ENCODE measurements at regions not wholly inside any gene's neighbourhood (a gene's known extent, or its start where the extent isn't known, plus 50 kb on each side); places are given as distances from the start of the nearest gene placed in this dataset.
"Not testable (repeated sequence)": the region's sequence is repeated elsewhere in the genome, so short reads cannot be mapped to it uniquely, and the experiment has no call there.

GRCh38 chr5:60477849-60478248 lies 222.1 kb downstream of the DEPDC1B start:
- Mint-ChIP-seq H3K9me3 (ENCODE audit: unreplicated experiment) (no peaks in the 10 kb centered on the region), H3K36me3 (ENCODE audit: low read depth, unreplicated experiment) (no peaks in the 10 kb centered on the region)
- no peak for FAIRE-seq

GRCh38 chr5:60473654-60474053 lies 226.3 kb downstream of the DEPDC1B start:
- H3K27ac Mint-ChIP-seq (ENCODE audit: unreplicated experiment): no peak overlapping the region
- no peaks in the 10 kb centered on the region for H3K4me1 ChIP-seq (ENCODE audit: insufficient read depth, low read length)

More at GRCh38 chr5:60477849-60478248, 222.1 kb downstream of the DEPDC1B start:
- no peaks in the 10 kb centered on the region for H3K27me3 ChIP-seq (ENCODE audit: insufficient read depth, low read length)
- Mint-ChIP-seq H3K27ac (ENCODE audit: unreplicated experiment) (no peak overlapping the region), H3K27me3 (ENCODE audit: low read depth, unreplicated experiment) (no peaks in the 10 kb centered on the region), H3K4me1 (ENCODE audit: low read depth, unreplicated experiment) (peaks cover 2% of the 10 kb centered on the region), H3K4me3 (ENCODE audit: unreplicated experiment) (no peak overlapping the region)
- no peak overlapping the region for H2AFZ ChIP-seq (ENCODE audit: low read depth, low read length)
- no peak overlapping the region for H3K4me2 ChIP-seq (ENCODE audit: low read length)
- no peak overlapping the region for H3K27ac ChIP-seq (ENCODE audit: low read depth, low read length)
- H3K4me3 ChIP-seq (ENCODE audit: insufficient read depth, low read depth, low read length): no peak overlapping the region
- H3K36me3 ChIP-seq (ENCODE audit: insufficient read depth, low read length): no peaks in the 10 kb centered on the region
- no peak overlapping the region for H3K9ac ChIP-seq (ENCODE audit: low read length)
- TF ChIP-seq EZH2 (IDR thresholded peaks at IDR 0.05; ENCODE audit: insufficient read depth, low read length): no peak
- TF ChIP-seq CTCF (IDR thresholded peaks at IDR 0.05; ENCODE audit: insufficient read depth, low read depth, low read length): no peak
- DNase-seq (ENCODE audit: low read depth): no peak
- H3K4me1 ChIP-seq (ENCODE audit: insufficient read depth, low read length): no peaks in the 10 kb centered on the region
- H3K9me3 ChIP-seq (ENCODE audit: insufficient read depth, low read depth, low read length): no peaks in the 10 kb centered on the region
- H3K79me2 ChIP-seq (ENCODE audit: insufficient read depth, low read length): no peaks in the 10 kb centered on the region
- H4K20me1 ChIP-seq (ENCODE audit: insufficient read depth, low read length): no peaks in the 10 kb centered on the region

DNA sequence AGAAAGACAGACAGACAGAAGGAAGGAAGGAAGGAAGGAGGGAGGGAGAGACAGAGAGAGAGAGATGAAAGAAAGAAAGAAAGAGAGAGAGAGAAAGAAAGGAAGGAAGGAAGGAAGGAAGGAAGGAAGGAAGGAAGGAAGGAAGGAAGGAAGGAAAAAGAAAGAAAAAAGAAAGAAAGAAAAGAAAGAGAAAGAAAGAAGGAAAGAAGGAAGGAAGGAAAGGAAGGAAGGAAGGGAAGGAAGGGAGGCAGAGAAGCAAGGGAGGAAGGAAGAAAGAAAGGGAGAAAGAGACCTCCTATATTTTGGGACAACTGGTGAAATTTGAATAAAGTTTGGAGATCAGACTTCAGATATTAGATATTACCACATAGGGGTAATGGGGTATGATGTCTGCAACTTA lies 226.9 kb downstream of the DEPDC1B start:
- H3K36me3 Mint-ChIP-seq (ENCODE audit: low read depth, unreplicated experiment); H3K4me3 ChIP-seq (ENCODE audit: insufficient read depth, low read depth, low read length); H3K9me3 ChIP-seq (ENCODE audit: insufficient read depth, low read depth, low read length): not testable (repeated sequence)

More at GRCh38 chr5:60473654-60474053, 226.3 kb downstream of the DEPDC1B start:
- Mint-ChIP-seq H3K9me3 (ENCODE audit: unreplicated experiment) (peaks cover 3% of the 10 kb centered on the region), H3K27me3 (ENCODE audit: low read depth, unreplicated experiment) (no peaks in the 10 kb centered on the region), H3K4me3 (ENCODE audit: unreplicated experiment) (no peak overlapping the region), H3K4me1 (ENCODE audit: low read depth, unreplicated experiment) (no peaks in the 10 kb centered on the region), H3K36me3 (ENCODE audit: low read depth, unreplicated experiment) (no peaks in the 10 kb centered on the region)
- H2AFZ ChIP-seq (ENCODE audit: low read depth, low read length): no peak overlapping the region
- H3K79me2 ChIP-seq (ENCODE audit: insufficient read depth, low read length): no peaks in the 10 kb centered on the region
- no peaks in the 10 kb centered on the region for H3K36me3 ChIP-seq (ENCODE audit: insufficient read depth, low read length)
- no peak for FAIRE-seq
- no peaks in the 10 kb centered on the region for H3K27me3 ChIP-seq (ENCODE audit: insufficient read depth, low read length)
- H3K9me3 ChIP-seq (ENCODE audit: insufficient read depth, low read depth, low read length): no peaks in the 10 kb centered on the region
- no peak overlapping the region for H3K9ac ChIP-seq (ENCODE audit: low read length)
- H3K27ac ChIP-seq (ENCODE audit: low read depth, low read length): no peak overlapping the region
- no peak overlapping the region for H3K4me2 ChIP-seq (ENCODE audit: low read length)
- TF ChIP-seq EZH2 (IDR thresholded peaks at IDR 0.05; ENCODE audit: insufficient read depth, low read length): no peak
- TF ChIP-seq CTCF (IDR thresholded peaks at IDR 0.05; ENCODE audit: insufficient read depth, low read depth, low read length): no peak
- H3K4me3 ChIP-seq (ENCODE audit: insufficient read depth, low read depth, low read length): no peak overlapping the region
- DNase-seq (ENCODE audit: low read depth): no peak
- no peaks in the 10 kb centered on the region for H4K20me1 ChIP-seq (ENCODE audit: insufficient read depth, low read length)

More for the DNA sequence above, 226.9 kb downstream of the DEPDC1B start:
- not testable (repeated sequence) for DNase-seq (ENCODE audit: low read depth); H3K27ac Mint-ChIP-seq (ENCODE audit: unreplicated experiment); H3K27ac ChIP-seq (ENCODE audit: low read depth, low read length); H3K4me3 Mint-ChIP-seq (ENCODE audit: unreplicated experiment); H3K36me3 ChIP-seq (ENCODE audit: insufficient read depth, low read length); H3K9ac ChIP-seq (ENCODE audit: low read length); H3K4me1 Mint-ChIP-seq (ENCODE audit: low read depth, unreplicated experiment); H3K79me2 ChIP-seq (ENCODE audit: insufficient read depth, low read length); H4K20me1 ChIP-seq (ENCODE audit: insufficient read depth, low read length); H3K9me3 Mint-ChIP-seq (ENCODE audit: unreplicated experiment); H3K4me1 ChIP-seq (ENCODE audit: insufficient read depth, low read length); FAIRE-seq; H3K27me3 ChIP-seq (ENCODE audit: insufficient read depth, low read length); H3K27me3 Mint-ChIP-seq (ENCODE audit: low read depth, unreplicated experiment); H3K4me2 ChIP-seq (ENCODE audit: low read length); H2AFZ ChIP-seq (ENCODE audit: low read depth, low read length)
